HPDE6-E6E7 (cell line): ENCODE measurements at regions not wholly inside any gene's neighbourhood (a gene's known extent, or its start where the extent isn't known, plus 50 kb on each side); places are given as distances from the start of the nearest gene placed in this dataset.

Source experiments
- DNase-seq: peaks from one replicate; pipeline ENCODE4 v3.0.0; 2011; ENCODE audit warnings: missing footprints; ENCODE audit errors: extremely low spot score

- no peak for DNase-seq
These were observed 581.3 kb downstream of the INSC start for GRCh38 chr11:15696069-15696468.

- DNase-seq, result no peak
These were observed 582.9 kb downstream of the INSC start for GRCh38 chr11:15697437-15698236.

GRCh38 chr11:15698855-15699254, 584.1 kb downstream of the INSC start:
- no peak for DNase-seq

- DNase-seq, result no peak
These were observed 585.3 kb downstream of the INSC start for GRCh38 chr11:15699978-15700377.

GRCh38 chr11:15700456-15700855, 585.7 kb downstream of the INSC start:
- DNase-seq, result no peak

GRCh38 chr11:15704064-15704463, 589.3 kb downstream of the INSC start:
- DNase-seq, result no peak

- no peak for DNase-seq
These were observed 589.8 kb downstream of the INSC start for GRCh38 chr11:15704556-15704955.

GRCh38 chr11:15705891-15706290, 591.2 kb downstream of the INSC start:
- no peak for DNase-seq

GRCh38 chr11:15707194-15707593, 592.5 kb downstream of the INSC start:
- DNase-seq, result no peak

GRCh38 chr11:15707971-15708370, 593.2 kb downstream of the INSC start:
- no peak for DNase-seq

GRCh38 chr11:15710580-15711275, 596.0 kb downstream of the INSC start:
- no peak for DNase-seq

GRCh38 chr11:15711311-15711710, 596.6 kb downstream of the INSC start:
- DNase-seq, result no peak

- DNase-seq, result no peak
These were observed 600.1 kb downstream of the INSC start for GRCh38 chr11:15714641-15715399.

- no peak for DNase-seq
These were observed 601.8 kb downstream of the INSC start for GRCh38 chr11:15716550-15716949.

GRCh38 chr11:15720460-15720859, 605.7 kb downstream of the INSC start:
- DNase-seq, result no peak

GRCh38 chr11:15723966-15724365, 609.2 kb downstream of the INSC start:
- no peak for DNase-seq

GRCh38 chr11:15724601-15725000, 609.9 kb downstream of the INSC start:
- no peak for DNase-seq

GRCh38 chr11:15725246-15725645, 610.5 kb downstream of the INSC start:
- no peak for DNase-seq

- no peak for DNase-seq
These were observed 611.6 kb downstream of the INSC start for GRCh38 chr11:15726221-15726746.

GRCh38 chr11:15726893-15727519, 612.3 kb downstream of the INSC start:
- DNase-seq, result no peak

- no peak for DNase-seq
These were observed 612.8 kb downstream of the INSC start for GRCh38 chr11:15727520-15727914.

GRCh38 chr11:15728207-15728606, 613.5 kb downstream of the INSC start:
- no peak for DNase-seq
